Glutamatergic neuron (in vitro differentiated cells): ENCODE measurements at regions not wholly inside any gene's neighbourhood (a gene's known extent, or its start where the extent isn't known, plus 50 kb on each side); places are given as distances from the start of the nearest gene placed in this dataset.

Source experiments
- DNase-seq: peaks from one replicate; pipeline ENCODE4 v3.0.0; 2022
- H3K27ac Mint-ChIP-seq: one replicate; pipeline ENCODE4 v1.8.0; 2020; ENCODE audit warnings: mild to moderate bottlenecking, mixed read lengths, inconsistent platforms; ENCODE audit not compliant: unreplicated experiment
- H3K27me3 Mint-ChIP-seq: one replicate; pipeline ENCODE4 v1.8.0; 2020; ENCODE audit warnings: mild to moderate bottlenecking, moderate library complexity, mixed read lengths, inconsistent platforms; ENCODE audit not compliant: unreplicated experiment
- H3K36me3 Mint-ChIP-seq: one replicate; pipeline ENCODE4 v1.8.0; 2020; ENCODE audit warnings: mild to moderate bottlenecking, mixed read lengths, inconsistent platforms; ENCODE audit not compliant: unreplicated experiment
- H3K4me1 Mint-ChIP-seq: one replicate; pipeline ENCODE4 v1.8.0; 2020; ENCODE audit warnings: mild to moderate bottlenecking, low read depth, mixed read lengths, inconsistent platforms; ENCODE audit not compliant: unreplicated experiment
- H3K4me3 Mint-ChIP-seq: one replicate; pipeline ENCODE4 v1.8.0; 2020; ENCODE audit warnings: mild to moderate bottlenecking, mixed read lengths, inconsistent platforms; ENCODE audit not compliant: unreplicated experiment
- H3K9me3 Mint-ChIP-seq: one replicate; pipeline ENCODE4 v1.8.0; 2020; ENCODE audit warnings: mild to moderate bottlenecking, moderate library complexity, mixed read lengths, inconsistent platforms; ENCODE audit not compliant: unreplicated experiment
- TF ChIP-seq, protein P1 (sequence below): fragments of 200-600 bp; sonication (generic); IDR thresholded peaks from one replicate; pipeline ENCODE4 v1.5.0; 2021; ENCODE audit not compliant: partially characterized antibody, unreplicated experiment

- Mint-ChIP-seq H3K4me1 (no peaks in the 10 kb centered on the region), H3K36me3 (no peaks in the 10 kb centered on the region), H3K27me3 (no peaks in the 10 kb centered on the region), H3K9me3 (no peaks in the 10 kb centered on the region), H3K27ac (no peak overlapping the region), H3K4me3 (no peak overlapping the region)
- TF ChIP-seq, protein P1, sequence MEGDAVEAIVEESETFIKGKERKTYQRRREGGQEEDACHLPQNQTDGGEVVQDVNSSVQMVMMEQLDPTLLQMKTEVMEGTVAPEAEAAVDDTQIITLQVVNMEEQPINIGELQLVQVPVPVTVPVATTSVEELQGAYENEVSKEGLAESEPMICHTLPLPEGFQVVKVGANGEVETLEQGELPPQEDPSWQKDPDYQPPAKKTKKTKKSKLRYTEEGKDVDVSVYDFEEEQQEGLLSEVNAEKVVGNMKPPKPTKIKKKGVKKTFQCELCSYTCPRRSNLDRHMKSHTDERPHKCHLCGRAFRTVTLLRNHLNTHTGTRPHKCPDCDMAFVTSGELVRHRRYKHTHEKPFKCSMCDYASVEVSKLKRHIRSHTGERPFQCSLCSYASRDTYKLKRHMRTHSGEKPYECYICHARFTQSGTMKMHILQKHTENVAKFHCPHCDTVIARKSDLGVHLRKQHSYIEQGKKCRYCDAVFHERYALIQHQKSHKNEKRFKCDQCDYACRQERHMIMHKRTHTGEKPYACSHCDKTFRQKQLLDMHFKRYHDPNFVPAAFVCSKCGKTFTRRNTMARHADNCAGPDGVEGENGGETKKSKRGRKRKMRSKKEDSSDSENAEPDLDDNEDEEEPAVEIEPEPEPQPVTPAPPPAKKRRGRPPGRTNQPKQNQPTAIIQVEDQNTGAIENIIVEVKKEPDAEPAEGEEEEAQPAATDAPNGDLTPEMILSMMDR = no peak
- DNase-seq = no peak
These were observed 496.3 kb upstream of the GRIA1 start for GRCh38 chr5:152994033-152994680.

DNA sequence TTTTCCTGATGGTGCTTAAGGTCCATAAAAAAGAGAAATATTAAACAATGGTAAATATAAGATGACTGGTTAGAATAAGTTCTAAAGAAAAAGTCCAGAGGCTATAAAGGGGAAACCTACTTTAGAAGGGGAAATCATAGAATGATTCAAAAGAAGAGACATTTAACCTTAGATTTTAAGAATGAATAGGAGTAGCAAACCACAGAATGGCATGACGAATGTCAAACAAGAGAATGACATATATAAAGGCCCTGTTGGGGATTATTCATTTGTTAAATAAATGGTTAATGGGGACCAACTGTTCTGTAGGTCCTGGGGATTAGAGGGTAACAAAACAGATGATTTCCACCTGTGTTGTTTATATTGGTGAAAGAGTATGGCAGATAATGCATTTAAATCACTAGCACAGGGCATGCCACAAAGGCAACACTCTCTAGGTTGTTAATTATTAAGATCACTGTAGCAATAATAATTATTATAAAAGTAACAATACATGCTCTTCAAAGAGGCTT, 495.2 kb upstream of the GRIA1 start:
- H3K4me1 Mint-ChIP-seq = no peaks in the 10 kb centered on the region
- H3K9me3 Mint-ChIP-seq = no peaks in the 10 kb centered on the region
- TF ChIP-seq, protein P1 = no peak
- H3K27ac Mint-ChIP-seq = no peak overlapping the region
- no peaks in the 10 kb centered on the region for H3K36me3 Mint-ChIP-seq
- no peak for DNase-seq
- no peaks in the 10 kb centered on the region for H3K27me3 Mint-ChIP-seq
- no peak overlapping the region for H3K4me3 Mint-ChIP-seq

DNA sequence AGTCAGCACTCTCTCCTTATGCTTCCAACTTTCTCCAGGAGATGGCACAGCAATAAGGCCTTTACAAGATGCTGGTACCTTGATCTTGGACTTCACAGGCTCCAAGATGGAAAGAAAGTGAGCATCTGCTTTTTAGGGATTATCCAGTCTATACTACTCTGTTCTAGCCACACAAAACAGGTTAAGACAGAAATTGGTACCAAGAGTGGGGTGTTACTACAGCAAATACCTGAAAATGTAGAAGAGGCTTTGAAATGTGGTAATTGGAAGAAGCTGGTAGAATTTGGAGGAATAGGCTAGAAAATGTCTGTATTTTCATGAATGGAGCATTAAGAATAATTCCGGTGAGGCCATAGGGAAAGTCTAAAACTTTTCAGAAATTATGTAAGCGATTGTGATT, 484.8 kb upstream of the GRIA1 start:
- Mint-ChIP-seq H3K36me3 (no peaks in the 10 kb centered on the region), H3K9me3 (no peaks in the 10 kb centered on the region), H3K27ac (no peak overlapping the region), H3K4me1 (no peaks in the 10 kb centered on the region), H3K27me3 (no peaks in the 10 kb centered on the region), H3K4me3 (no peak overlapping the region)
- TF ChIP-seq, protein P1 = no peak
- no peak for DNase-seq

DNA sequence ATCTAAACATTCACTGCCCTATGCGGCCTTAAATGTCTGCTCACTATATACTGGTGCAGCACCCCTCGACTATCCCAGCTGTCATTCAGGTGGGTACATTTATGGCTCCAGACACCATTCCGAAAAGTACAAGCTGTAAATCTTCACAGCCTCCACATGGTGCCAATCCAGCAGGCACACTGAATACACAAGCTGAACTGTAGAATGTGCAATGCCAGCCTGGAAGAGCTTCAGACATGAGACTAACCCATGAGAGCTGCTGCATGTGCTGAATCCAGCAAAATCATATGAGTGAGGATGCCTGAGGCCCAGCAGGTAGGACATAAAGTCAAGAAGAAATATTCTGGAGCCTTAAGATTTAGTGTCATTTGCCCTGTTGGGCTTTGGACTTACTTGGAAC, 483.8 kb upstream of the GRIA1 start:
- Mint-ChIP-seq H3K4me1 (no peaks in the 10 kb centered on the region), H3K9me3 (no peaks in the 10 kb centered on the region), H3K4me3 (no peak overlapping the region), H3K36me3 (no peaks in the 10 kb centered on the region), H3K27ac (no peak overlapping the region), H3K27me3 (no peaks in the 10 kb centered on the region)
- DNase-seq = no peak
- TF ChIP-seq, protein P1 = no peak

GRCh38 chr5:153014194-153014593, 476.3 kb upstream of the GRIA1 start:
- H3K4me3 Mint-ChIP-seq = no peak overlapping the region
- H3K27me3 Mint-ChIP-seq = peaks cover 2% of the 10 kb centered on the region
- H3K27ac Mint-ChIP-seq = no peak overlapping the region
- H3K4me1 Mint-ChIP-seq = no peaks in the 10 kb centered on the region
- H3K9me3 Mint-ChIP-seq = peaks cover 2% of the 10 kb centered on the region
- H3K36me3 Mint-ChIP-seq = peaks cover 13% of the 10 kb centered on the region
- TF ChIP-seq, protein P1 = no peak
- no peak for DNase-seq
